NCI-H2081 treated with DMSO at 0.1 percent for 48 hours (cell line): ENCODE measurements at regions not wholly inside any gene's neighbourhood (a gene's known extent, or its start where the extent isn't known, plus 50 kb on each side); places are given as distances from the start of the nearest gene placed in this dataset.
"Not testable (repeated sequence)": the region's sequence is repeated elsewhere in the genome, so short reads cannot be mapped to it uniquely, and the experiment has no call there.

Source experiments
- DNase-seq: peaks from one replicate; lab custom pipeline; 2025; lab: John Stamatoyannopoulos, UW

- DNase-seq: no peak
Measured at GRCh38 chr6:121876721-121877120, 441.3 kb downstream of the GJA1 start.

GRCh38 chr6:121879149-121879548 lies 443.7 kb downstream of the GJA1 start:
- DNase-seq: no peak

- DNase-seq: no peak
Measured at GRCh38 chr6:121880831-121881230, 445.4 kb downstream of the GJA1 start.

GRCh38 chr6:121881974-121882667 lies 446.7 kb downstream of the GJA1 start:
- DNase-seq: no peak

GRCh38 chr6:121884091-121884490 lies 448.6 kb downstream of the GJA1 start:
- DNase-seq: no peak

- DNase-seq: no peak
Measured at GRCh38 chr6:121884620-121885019, 449.2 kb downstream of the GJA1 start.

GRCh38 chr6:121885399-121886152 lies 450.1 kb downstream of the GJA1 start:
- DNase-seq: no peak

GRCh38 chr6:121886223-121886830 lies 450.9 kb downstream of the GJA1 start:
- DNase-seq: no peak

- DNase-seq: no peak
Measured at GRCh38 chr6:121887724-121888123, 452.3 kb downstream of the GJA1 start.

- no peak for DNase-seq
Measured at GRCh38 chr6:121890307-121890910, 455.0 kb downstream of the GJA1 start.

GRCh38 chr6:121895731-121896130 lies 460.3 kb downstream of the GJA1 start:
- DNase-seq: not testable (repeated sequence)

- no peak for DNase-seq
Measured at GRCh38 chr6:121896363-121896762, 460.9 kb downstream of the GJA1 start.

- DNase-seq: no peak
Measured at GRCh38 chr6:121896771-121897170, 461.3 kb downstream of the GJA1 start.

- no peak for DNase-seq
Measured at GRCh38 chr6:121897337-121897760, 461.9 kb downstream of the GJA1 start.

GRCh38 chr6:121901432-121901831 lies 466.0 kb downstream of the GJA1 start:
- no peak for DNase-seq

- no peak for DNase-seq
Measured at GRCh38 chr6:121904559-121904958, 469.1 kb downstream of the GJA1 start.

- DNase-seq: no peak
Measured at GRCh38 chr6:121912905-121913304, 477.5 kb downstream of the GJA1 start.

- no peak for DNase-seq
Measured at GRCh38 chr6:121917263-121917829, 481.9 kb downstream of the GJA1 start.

- no peak for DNase-seq
Measured at GRCh38 chr6:121917834-121918559, 481.5 kb upstream of the HSF2 start.

- DNase-seq: no peak
Measured at GRCh38 chr6:121920616-121921015, 478.8 kb upstream of the HSF2 start.

- DNase-seq: no peak
Measured at GRCh38 chr6:121925024-121925423, 474.4 kb upstream of the HSF2 start.
